ENCODE measurements at regions not wholly inside any gene's neighbourhood (a gene's known extent, or its start where the extent isn't known, plus 50 kb on each side); places are given as distances from the start of the nearest gene placed in this dataset.

GRCh38 chr6:84554074-84554473 lies 210.3 kb downstream of the TBX18 start:
- no peak overlapping the region for H3K27ac ChIP-seq
- no peak overlapping the region for H3K4me3 ChIP-seq
- H3K36me3 ChIP-seq: no peaks in the 10 kb centered on the region
- H3K27me3 ChIP-seq: no peaks in the 10 kb centered on the region
- H3K4me1 ChIP-seq: peaks cover 0 to 6% (median 0%) of the 10 kb centered on the region in 3 donors
- ATAC-seq: no peak
- H3K9me3 ChIP-seq: no peaks in the 10 kb centered on the region
- TF ChIP-seq CTCF (IDR thresholded peaks at IDR 0.05): no peak
- no peak for TF ChIP-seq POLR2A (IDR thresholded peaks at IDR 0.05)
- TF ChIP-seq EP300 (IDR thresholded peaks at IDR 0.05): no peak
- no peak for TF ChIP-seq POLR2AphosphoS5 (IDR thresholded peaks at IDR 0.05)

GRCh38 chr6:84553527-84553926 lies 210.9 kb downstream of the TBX18 start:
- Histone ChIP-seq H3K27ac (no peak overlapping the region), H3K4me1 (peaks cover 0 to 6% (median 0%) of the 10 kb centered on the region in 3 donors), H3K4me3 (no peak overlapping the region), H3K9me3 (no peaks in the 10 kb centered on the region), H3K27me3 (no peaks in the 10 kb centered on the region), H3K36me3 (no peaks in the 10 kb centered on the region)
- ATAC-seq: no peak
- TF ChIP-seq EP300 (IDR thresholded peaks at IDR 0.05): no peak
- no peak for TF ChIP-seq CTCF (IDR thresholded peaks at IDR 0.05)
- TF ChIP-seq POLR2AphosphoS5 (IDR thresholded peaks at IDR 0.05): no peak
- TF ChIP-seq POLR2A (IDR thresholded peaks at IDR 0.05): no peak
- 46% methylated on average over 1 of the region's 1 CpG; no CpG with 5 or more reads in 1 of the 2 donors for WGBS, 2 donors (ENCODE audit: low coverage in 1 of 2)

DNA sequence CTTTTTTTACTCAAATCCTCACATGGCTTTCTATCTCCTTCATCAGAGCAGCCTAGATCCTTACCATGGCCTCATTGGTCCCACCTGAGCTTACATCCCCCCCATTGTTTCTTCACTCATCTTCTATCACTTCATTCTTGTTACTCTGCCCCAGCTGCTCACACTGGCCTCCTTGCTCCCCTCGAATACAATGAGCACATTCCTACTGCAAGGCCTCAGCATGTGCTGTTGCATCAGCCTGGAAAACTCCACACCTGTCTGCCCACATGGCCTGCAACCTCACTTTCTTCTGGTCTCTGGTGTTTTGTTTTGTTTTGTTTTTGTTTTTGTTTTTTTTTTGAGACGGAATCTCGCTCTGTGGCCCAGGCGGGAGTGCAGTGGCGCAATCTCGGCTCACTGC lies 212.6 kb downstream of the TBX18 start:
- no peak for TF ChIP-seq CTCF (IDR thresholded peaks at IDR 0.05)
- TF ChIP-seq POLR2AphosphoS5 (IDR thresholded peaks at IDR 0.05): no peak
- no peak for TF ChIP-seq EP300 (IDR thresholded peaks at IDR 0.05)
- no peak for TF ChIP-seq POLR2A (IDR thresholded peaks at IDR 0.05)
- 100% methylated on average over 2 of the region's 6 CpGs; no CpG with 5 or more reads in 1 of the 2 donors for WGBS, 2 donors (ENCODE audit: low coverage in 1 of 2)
- H3K4me1 ChIP-seq: peaks cover 0 to 4% (median 0%) of the 10 kb centered on the region in 3 donors
- H3K4me3 ChIP-seq: no peak overlapping the region
- H3K27me3 ChIP-seq: no peaks in the 10 kb centered on the region
- H3K27ac ChIP-seq: no peak overlapping the region
- no peaks in the 10 kb centered on the region for H3K36me3 ChIP-seq
- no peak for ATAC-seq
- H3K9me3 ChIP-seq: no peaks in the 10 kb centered on the region

DNA sequence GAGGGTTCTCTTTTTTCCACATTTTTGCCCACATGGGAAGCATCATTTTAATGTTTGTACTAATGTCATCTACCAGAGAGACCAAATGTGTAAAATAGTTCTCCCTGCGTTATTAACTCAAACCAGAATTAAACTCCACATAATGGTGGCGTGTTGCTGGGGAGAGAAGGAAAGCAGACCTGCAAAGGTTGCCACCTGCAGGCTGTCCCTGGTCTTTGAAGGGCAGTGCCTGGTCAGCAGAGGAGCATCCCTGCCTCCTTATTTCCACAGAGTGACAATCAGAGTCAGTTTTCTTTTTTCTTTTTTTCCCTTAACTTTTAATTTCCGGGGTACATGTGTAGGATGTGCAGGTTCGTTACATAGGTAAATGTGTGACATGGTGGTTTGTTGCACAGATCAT lies 214.5 kb downstream of the TBX18 start:
- no peaks in the 10 kb centered on the region for H3K4me1 ChIP-seq
- no peaks in the 10 kb centered on the region for H3K27me3 ChIP-seq
- H3K27ac ChIP-seq: no peak overlapping the region
- no peaks in the 10 kb centered on the region for H3K9me3 ChIP-seq
- WGBS, 2 donors (ENCODE audit: low coverage in 1 of 2): 78 to 86% methylated on average over 4 of the region's 4 CpGs
- ATAC-seq: no peak
- H3K36me3 ChIP-seq: no peaks in the 10 kb centered on the region
- no peak overlapping the region for H3K4me3 ChIP-seq
- TF ChIP-seq POLR2AphosphoS5 (IDR thresholded peaks at IDR 0.05) (no peak), EP300 (IDR thresholded peaks at IDR 0.05) (no peak), CTCF (IDR thresholded peaks at IDR 0.05) (no peak), POLR2A (IDR thresholded peaks at IDR 0.05) (no peak)

- 41 to 74% methylated on average over 4 to 5 of the region's 5 CpGs for WGBS, 2 donors (ENCODE audit: low coverage in 1 of 2)
- Histone ChIP-seq H3K9me3 (peaks cover 0 to 23% (median 0%) of the 10 kb centered on the region in 3 donors), H3K4me1 (no peaks in the 10 kb centered on the region), H3K4me3 (no peak overlapping the region), H3K27me3 (no peaks in the 10 kb centered on the region), H3K36me3 (no peaks in the 10 kb centered on the region), H3K27ac (no peak overlapping the region)
- ATAC-seq: no peak
- TF ChIP-seq POLR2AphosphoS5 (IDR thresholded peaks at IDR 0.05) (no peak), POLR2A (IDR thresholded peaks at IDR 0.05) (no peak), EP300 (IDR thresholded peaks at IDR 0.05) (no peak), CTCF (IDR thresholded peaks at IDR 0.05) (no peak)
Observed at GRCh38 chr6:84547341-84547801, 217.0 kb downstream of the TBX18 start.

Measured in gastroesophageal sphincter (tissue), 4 donors.